Vagina (tissue), 2 donors: ENCODE measurements at regions not wholly inside any gene's neighbourhood (a gene's known extent, or its start where the extent isn't known, plus 50 kb on each side); places are given as distances from the start of the nearest gene placed in this dataset.

Source experiments
- DNase-seq, 2 donors: peaks; one replicate each; pipeline ENCODE4 v3.0.0-alpha.2; 2017; ENCODE audit errors: extremely low spot score in 2 of 2
- H3K27ac ChIP-seq: fragments of 200-600 bp; sonication (generic); one replicate; pipeline ENCODE4 v1.5.1; 2019
- H3K27me3 ChIP-seq: fragments of 200-600 bp; sonication (generic); one replicate; pipeline ENCODE4 v1.5.1; 2019
- H3K36me3 ChIP-seq, 2 donors: fragments of 200-600 bp; sonication (generic); one replicate each; pipeline ENCODE4 v1.5.1; 2017 to 2019
- H3K4me1 ChIP-seq: fragments of 200-600 bp; sonication (generic); one replicate; pipeline ENCODE4 v1.5.1; 2019
- H3K4me3 ChIP-seq, 2 donors: fragments of 200-600 bp; sonication (generic); 1 replicate in 1 of 2; 2 replicates in 1 of 2; pipeline ENCODE4 v1.5.1; 2016 to 2019
- H3K9me3 ChIP-seq: fragments of 200-600 bp; sonication (generic); one replicate; pipeline ENCODE4 v1.5.1; 2019
- POLR2A ChIP-seq, 2 donors: fragments of 450-650 bp; IDR thresholded peaks; one replicate each; pipeline ENCODE4 v1.6.1; 2017; ENCODE audit warnings: antibody characterized with exemption in 2 of 2, mild to moderate bottlenecking in 2 of 2, moderate library complexity in 2 of 2
- POLR2AphosphoS5 ChIP-seq, 2 donors: sonication (generic); formaldehyde crosslinking; IDR thresholded peaks; one replicate each; pipeline ENCODE4 v1.9.0; 2017; ENCODE audit warnings: antibody characterized with exemption in 2 of 2, mild to moderate bottlenecking in 2 of 2, low read depth in 1 of 2; ENCODE audit not compliant: insufficient read depth in 1 of 2
- intact Hi-C: fragments of 100-400 bp; cut with DNase I; formaldehyde crosslinking; loops from one replicate; pipeline ENCODE4 v1.15.1; 2023
- TF ChIP-seq, protein P1 (sequence below), 3 experiments: fragments of 450-650 bp in 2 of 3; fragments of 200-600 bp in 1 of 3; sonication (generic) in 1 of 3; IDR thresholded peaks; one replicate each; pipeline ENCODE4 v1.5.1; 2017 to 2019; ENCODE audit warnings: antibody characterized with exemption in 3 of 3, mild to moderate bottlenecking in 2 of 3, moderate library complexity in 2 of 3

DNA sequence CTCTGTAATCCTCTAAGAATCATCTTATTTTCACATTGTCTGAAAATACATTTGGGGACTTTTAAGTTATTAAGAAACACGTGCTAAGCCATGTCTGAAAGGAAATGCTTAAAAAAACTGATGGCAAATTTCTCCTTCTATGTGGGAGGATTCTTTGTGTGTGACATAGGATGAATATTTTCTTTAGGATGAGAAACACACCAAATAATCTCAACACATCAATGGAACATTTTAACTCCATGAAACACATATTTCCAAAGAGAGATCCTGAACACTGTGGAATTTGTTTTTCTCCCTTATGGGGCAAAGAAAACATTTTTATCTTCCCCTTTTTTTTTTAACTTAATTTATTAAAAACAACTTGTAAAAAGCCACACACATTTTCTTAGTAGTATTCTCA is 153.8 kb upstream of the ANKRD50 start:
- Histone ChIP-seq H3K36me3 (no peaks in the 10 kb centered on the region), H3K4me3 (no peak overlapping the region), H3K9me3 (no peaks in the 10 kb centered on the region), H3K27me3 (no peaks in the 10 kb centered on the region), H3K27ac (no peak overlapping the region), H3K4me1 (no peaks in the 10 kb centered on the region)
- TF ChIP-seq POLR2A (IDR thresholded peaks at IDR 0.05): no peak
- TF ChIP-seq, protein P1, sequence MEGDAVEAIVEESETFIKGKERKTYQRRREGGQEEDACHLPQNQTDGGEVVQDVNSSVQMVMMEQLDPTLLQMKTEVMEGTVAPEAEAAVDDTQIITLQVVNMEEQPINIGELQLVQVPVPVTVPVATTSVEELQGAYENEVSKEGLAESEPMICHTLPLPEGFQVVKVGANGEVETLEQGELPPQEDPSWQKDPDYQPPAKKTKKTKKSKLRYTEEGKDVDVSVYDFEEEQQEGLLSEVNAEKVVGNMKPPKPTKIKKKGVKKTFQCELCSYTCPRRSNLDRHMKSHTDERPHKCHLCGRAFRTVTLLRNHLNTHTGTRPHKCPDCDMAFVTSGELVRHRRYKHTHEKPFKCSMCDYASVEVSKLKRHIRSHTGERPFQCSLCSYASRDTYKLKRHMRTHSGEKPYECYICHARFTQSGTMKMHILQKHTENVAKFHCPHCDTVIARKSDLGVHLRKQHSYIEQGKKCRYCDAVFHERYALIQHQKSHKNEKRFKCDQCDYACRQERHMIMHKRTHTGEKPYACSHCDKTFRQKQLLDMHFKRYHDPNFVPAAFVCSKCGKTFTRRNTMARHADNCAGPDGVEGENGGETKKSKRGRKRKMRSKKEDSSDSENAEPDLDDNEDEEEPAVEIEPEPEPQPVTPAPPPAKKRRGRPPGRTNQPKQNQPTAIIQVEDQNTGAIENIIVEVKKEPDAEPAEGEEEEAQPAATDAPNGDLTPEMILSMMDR (IDR thresholded peaks at IDR 0.05): no peak
- intact Hi-C loops: no loop called here
- DNase-seq: no peak

DNA sequence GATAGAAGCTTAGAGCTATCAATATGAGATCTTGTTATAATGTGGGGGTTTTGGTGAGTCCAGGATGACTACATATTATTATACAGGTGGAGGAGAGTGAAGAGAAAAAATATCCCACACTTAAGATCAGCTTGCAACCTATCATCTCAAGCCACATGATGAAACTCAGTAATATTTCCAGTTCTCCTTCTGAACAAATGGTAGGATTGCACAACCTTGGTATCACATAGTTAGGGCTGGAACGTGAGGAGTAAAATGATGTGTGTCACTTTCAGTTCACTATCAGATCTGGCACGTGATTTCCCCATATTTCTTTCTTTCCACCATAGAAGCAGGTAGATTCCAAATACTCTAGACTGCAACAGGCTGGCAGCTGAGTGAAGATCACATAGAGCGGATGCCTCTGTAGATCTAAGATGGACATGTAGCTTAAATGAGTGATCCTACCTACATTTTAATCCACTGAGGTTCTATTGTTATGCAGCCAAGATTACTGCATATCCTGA is 150.6 kb upstream of the ANKRD50 start:
- TF ChIP-seq, protein P1 (IDR thresholded peaks at IDR 0.05): no peak
- no peak for TF ChIP-seq POLR2AphosphoS5 (IDR thresholded peaks at IDR 0.05; ENCODE audit: insufficient read depth in 1 of 2, low read depth in 1 of 2)
- TF ChIP-seq POLR2A (IDR thresholded peaks at IDR 0.05): no peak
- H3K4me3 ChIP-seq: no peak overlapping the region

DNA sequence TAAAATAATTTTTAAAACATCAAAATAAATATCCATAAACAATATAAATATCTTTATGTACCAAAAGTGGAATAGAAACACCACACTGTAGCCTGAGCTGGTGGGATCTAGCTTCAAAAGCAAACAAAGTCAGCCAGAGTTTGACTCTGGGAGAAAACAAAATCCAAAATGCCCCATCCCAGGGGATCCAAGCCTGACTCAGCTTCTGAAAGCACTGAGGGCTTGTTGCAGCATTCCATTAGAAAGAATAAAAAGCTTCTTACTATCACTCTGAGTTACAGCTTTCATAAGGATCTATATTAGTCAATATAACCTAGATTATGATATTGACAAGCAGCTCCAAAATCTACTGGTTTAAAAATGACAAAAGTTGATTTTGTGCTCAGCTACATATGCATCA is 149.7 kb upstream of the ANKRD50 start:
- no peaks in the 10 kb centered on the region for H3K27me3 ChIP-seq
- TF ChIP-seq, protein P1 (IDR thresholded peaks at IDR 0.05): no peak
- no peak for TF ChIP-seq POLR2A (IDR thresholded peaks at IDR 0.05)
- TF ChIP-seq POLR2AphosphoS5 (IDR thresholded peaks at IDR 0.05; ENCODE audit: insufficient read depth in 1 of 2, low read depth in 1 of 2): no peak
- H3K9me3 ChIP-seq: no peaks in the 10 kb centered on the region
- no peaks in the 10 kb centered on the region for H3K36me3 ChIP-seq
- no peak overlapping the region for H3K4me3 ChIP-seq
- DNase-seq: no peak
- intact Hi-C loops: no loop called here
- no peak overlapping the region for H3K27ac ChIP-seq
- H3K4me1 ChIP-seq: no peaks in the 10 kb centered on the region

More for the DNA sequence above, 150.6 kb upstream of the ANKRD50 start:
- DNase-seq: no peak
- Histone ChIP-seq H3K27ac (no peak overlapping the region), H3K9me3 (no peaks in the 10 kb centered on the region), H3K4me1 (no peaks in the 10 kb centered on the region), H3K36me3 (no peaks in the 10 kb centered on the region), H3K27me3 (no peaks in the 10 kb centered on the region)
- intact Hi-C loops: no loop called here

DNA sequence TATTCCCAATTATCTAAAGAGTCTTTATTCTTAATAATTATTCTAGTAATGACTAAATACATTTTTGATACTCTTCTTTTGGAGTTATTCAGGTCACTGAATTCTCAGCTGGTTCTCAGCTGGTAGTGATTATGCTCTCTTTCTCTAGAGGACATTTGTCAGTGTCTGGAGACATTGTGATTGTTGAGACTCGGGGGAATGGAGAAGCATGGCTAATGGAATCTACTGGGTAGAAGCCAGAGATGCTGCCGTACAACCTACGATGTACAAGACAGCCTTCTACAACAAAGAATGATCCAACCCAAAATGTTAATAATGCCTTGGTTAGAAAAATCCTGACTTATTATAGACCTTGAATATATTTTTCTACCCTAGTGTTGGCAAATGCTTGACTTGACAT is 149.2 kb upstream of the ANKRD50 start:
- Histone ChIP-seq H3K36me3 (no peaks in the 10 kb centered on the region), H3K9me3 (no peaks in the 10 kb centered on the region), H3K4me3 (no peak overlapping the region), H3K27ac (no peak overlapping the region), H3K27me3 (no peaks in the 10 kb centered on the region), H3K4me1 (no peaks in the 10 kb centered on the region)
- no peak for DNase-seq
- TF ChIP-seq POLR2AphosphoS5 (IDR thresholded peaks at IDR 0.05; ENCODE audit: insufficient read depth in 1 of 2, low read depth in 1 of 2) (no peak), POLR2A (IDR thresholded peaks at IDR 0.05) (no peak)
- TF ChIP-seq, protein P1 (IDR thresholded peaks at IDR 0.05): no peak
- intact Hi-C loops: no loop called here

DNA sequence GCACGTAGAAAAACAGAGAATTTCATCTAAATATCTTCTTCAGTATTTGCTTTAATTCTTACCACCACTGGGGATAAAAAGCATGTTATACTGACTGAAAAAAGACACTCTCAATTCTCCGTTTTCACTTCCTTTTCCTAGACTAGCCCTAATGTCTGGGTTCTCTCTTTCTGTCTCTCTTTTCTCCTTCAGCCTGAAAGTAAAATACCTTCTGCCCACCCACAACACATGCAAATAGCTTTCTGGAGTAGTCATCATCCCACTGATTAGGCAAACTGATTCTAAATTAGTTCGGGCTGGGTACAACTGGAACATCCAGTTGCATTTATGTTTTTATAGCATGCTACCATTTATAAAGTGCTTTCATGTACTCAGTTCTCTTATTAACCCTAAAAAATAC is 142.4 kb upstream of the ANKRD50 start:
- intact Hi-C loops: no loop called here
- Histone ChIP-seq H3K9me3 (no peaks in the 10 kb centered on the region), H3K27me3 (no peaks in the 10 kb centered on the region), H3K4me3 (no peak overlapping the region), H3K4me1 (no peaks in the 10 kb centered on the region), H3K27ac (no peak overlapping the region), H3K36me3 (no peaks in the 10 kb centered on the region)
- DNase-seq: no peak
- no peak for TF ChIP-seq POLR2AphosphoS5 (IDR thresholded peaks at IDR 0.05; ENCODE audit: insufficient read depth in 1 of 2, low read depth in 1 of 2)
- no peak for TF ChIP-seq POLR2A (IDR thresholded peaks at IDR 0.05)
- TF ChIP-seq, protein P1 (IDR thresholded peaks at IDR 0.05): no peak
